Caco-2 (cell line): ENCODE measurements at regions not wholly inside any gene's neighbourhood (a gene's known extent, or its start where the extent isn't known, plus 50 kb on each side); places are given as distances from the start of the nearest gene placed in this dataset.
"Not testable (repeated sequence)": the region's sequence is repeated elsewhere in the genome, so short reads cannot be mapped to it uniquely, and the experiment has no call there.

Experiments used
- BruUV-seq: library from RNA; stranded (reverse); fragments of 400-500 nt; replicated peaks from 2 replicates; lab custom pipeline; 2021; lab: Mats Ljungman, UMichigan
- CTCF ChIA-PET: fragments of 300-600 bp; sonication (Branson Sonifier 250); formaldehyde crosslinking; loops from one replicate; lab custom pipeline; 2022; ENCODE audit warnings: antibody characterized with exemption; lab: Charles Lee
- POLR2A ChIA-PET: fragments of 300-600 bp; sonication (Branson Sonifier 250); formaldehyde crosslinking; loops from one replicate; lab custom pipeline; 2022; ENCODE audit warnings: antibody characterized with exemption; lab: Charles Lee
- DNase-seq, 2 experiments: peaks; one replicate each; pipeline versions ENCODE4 v3.0.0 to v3.0.0-alpha.2; 2020 to 2022
- H3K27me3 ChIP-seq: replicated peaks from 2 replicates; pipeline ENCODE4 v1.6.0; 2011; ENCODE audit warnings: low read length; ENCODE audit not compliant: control insufficient read depth, insufficient read depth
- H3K36me3 ChIP-seq: 2 replicates; pipeline ENCODE4 v1.5.1; 2011; ENCODE audit warnings: low read length; ENCODE audit not compliant: control insufficient read depth, insufficient read depth
- H3K4me1 ChIP-seq: fragments of 250-450 bp; sonication (Bioruptor Pico); 2 replicates; pipeline ENCODE4 v1.5.1; 2020; ENCODE audit warnings: mild to moderate bottlenecking
- H3K4me3 ChIP-seq: 2 replicates; pipeline ENCODE4 v1.5.1; 2011; ENCODE audit warnings: low read depth, mild to moderate bottlenecking, control low read depth, low read length
- H3K9me3 ChIP-seq: fragments of 250-450 bp; sonication (Bioruptor Pico); 2 replicates; pipeline ENCODE4 v1.5.1; 2020; ENCODE audit warnings: mild to moderate bottlenecking, moderate library complexity
- H3K27ac Mint-ChIP-seq: one replicate; pipeline ENCODE4 v1.8.0; 2022; ENCODE audit warnings: mixed read lengths; ENCODE audit not compliant: unreplicated experiment
- H3K27me3 Mint-ChIP-seq: one replicate; pipeline ENCODE4 v1.8.0; 2022; ENCODE audit warnings: mixed read lengths; ENCODE audit not compliant: insufficient read depth, unreplicated experiment
- H3K36me3 Mint-ChIP-seq: one replicate; pipeline ENCODE4 v1.8.0; 2022; ENCODE audit warnings: mild to moderate bottlenecking, mixed read lengths; ENCODE audit not compliant: insufficient read depth, unreplicated experiment
- H3K4me1 Mint-ChIP-seq: one replicate; pipeline ENCODE4 v1.8.0; 2022; ENCODE audit warnings: low read depth, mixed read lengths; ENCODE audit not compliant: unreplicated experiment
- H3K4me3 Mint-ChIP-seq: one replicate; pipeline ENCODE4 v1.8.0; 2022; ENCODE audit warnings: mild to moderate bottlenecking, moderate library complexity, mixed read lengths; ENCODE audit not compliant: unreplicated experiment
- H3K9me3 Mint-ChIP-seq: one replicate; pipeline ENCODE4 v1.8.0; 2022; ENCODE audit warnings: mixed read lengths; ENCODE audit not compliant: unreplicated experiment
- intact Hi-C: fragments of 100-400 bp; cut with micrococcal nuclease; formaldehyde crosslinking; loops from one replicate; pipeline ENCODE4 v1.10.0; 2022; ENCODE audit not compliant: unreplicated experiment
- TF ChIP-seq, protein P1 (sequence below), 2 experiments: fragments of 200-600 bp in 1 of 2; IDR thresholded peaks; 1 replicate in 1 of 2; 2 replicates in 1 of 2; pipeline versions ENCODE4 v1.5.1 to v1.8.0; 2011 to 2022; ENCODE audit warnings: antibody characterized with exemption in 1 of 2, control low read depth in 1 of 2, inconsistent platforms in 1 of 2, low read depth in 1 of 2, low read length in 1 of 2, mild to moderate bottlenecking in 1 of 2, moderate library complexity in 1 of 2; ENCODE audit not compliant: insufficient read depth in 1 of 2, severe bottlenecking in 1 of 2, unreplicated experiment in 1 of 2

DNA sequence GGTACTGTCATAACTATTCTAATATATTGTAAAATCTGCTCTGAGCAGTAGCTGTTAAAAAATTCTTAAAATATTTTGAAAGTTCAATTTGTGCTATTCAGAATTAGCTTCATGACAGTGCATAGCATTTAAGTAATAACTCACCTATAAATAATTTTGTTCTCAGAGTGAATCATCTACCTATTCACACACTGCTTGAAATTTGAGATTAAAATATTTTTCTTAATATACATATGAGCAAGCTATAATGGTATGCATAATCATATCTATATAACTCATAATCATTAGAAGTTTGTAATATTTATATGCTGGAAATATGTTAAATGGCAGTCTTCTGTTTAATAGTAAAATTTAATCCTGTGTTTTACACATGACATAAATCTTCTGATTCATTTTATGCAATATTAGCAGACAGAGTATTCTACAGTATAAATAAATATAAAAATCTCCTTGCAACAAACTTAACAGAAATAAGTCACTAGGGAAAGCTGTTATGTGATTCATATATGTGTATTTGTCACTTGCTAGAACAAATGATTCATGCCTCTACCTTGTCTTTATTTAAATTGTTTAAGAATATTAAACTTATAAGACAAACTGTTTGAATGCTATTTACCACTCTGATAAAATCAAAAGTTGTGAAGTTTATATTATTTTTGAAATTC lies 710.8 kb downstream of the PLOD2 start:
- Histone ChIP-seq H3K36me3 (no peaks in the 10 kb centered on the region), H3K4me3 (no peak overlapping the region), H3K4me1 (no peaks in the 10 kb centered on the region), H3K9me3 (no peaks in the 10 kb centered on the region), H3K27me3 (no peaks in the 10 kb centered on the region)
- ChIA-PET POLR2A (no interaction called here), CTCF (no interaction called here)
- no peak overlapping the region for H3K27ac Mint-ChIP-seq
- H3K4me3 Mint-ChIP-seq = no peak overlapping the region
- H3K9me3 Mint-ChIP-seq = no peaks in the 10 kb centered on the region
- H3K27me3 Mint-ChIP-seq = no peaks in the 10 kb centered on the region
- no peaks in the 10 kb centered on the region for H3K4me1 Mint-ChIP-seq
- TF ChIP-seq, protein P1, sequence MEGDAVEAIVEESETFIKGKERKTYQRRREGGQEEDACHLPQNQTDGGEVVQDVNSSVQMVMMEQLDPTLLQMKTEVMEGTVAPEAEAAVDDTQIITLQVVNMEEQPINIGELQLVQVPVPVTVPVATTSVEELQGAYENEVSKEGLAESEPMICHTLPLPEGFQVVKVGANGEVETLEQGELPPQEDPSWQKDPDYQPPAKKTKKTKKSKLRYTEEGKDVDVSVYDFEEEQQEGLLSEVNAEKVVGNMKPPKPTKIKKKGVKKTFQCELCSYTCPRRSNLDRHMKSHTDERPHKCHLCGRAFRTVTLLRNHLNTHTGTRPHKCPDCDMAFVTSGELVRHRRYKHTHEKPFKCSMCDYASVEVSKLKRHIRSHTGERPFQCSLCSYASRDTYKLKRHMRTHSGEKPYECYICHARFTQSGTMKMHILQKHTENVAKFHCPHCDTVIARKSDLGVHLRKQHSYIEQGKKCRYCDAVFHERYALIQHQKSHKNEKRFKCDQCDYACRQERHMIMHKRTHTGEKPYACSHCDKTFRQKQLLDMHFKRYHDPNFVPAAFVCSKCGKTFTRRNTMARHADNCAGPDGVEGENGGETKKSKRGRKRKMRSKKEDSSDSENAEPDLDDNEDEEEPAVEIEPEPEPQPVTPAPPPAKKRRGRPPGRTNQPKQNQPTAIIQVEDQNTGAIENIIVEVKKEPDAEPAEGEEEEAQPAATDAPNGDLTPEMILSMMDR (IDR thresholded peaks at IDR 0.05; ENCODE audit: insufficient read depth in 1 of 2, low read depth in 1 of 2, low read length in 1 of 2, severe bottlenecking in 1 of 2, unreplicated experiment in 1 of 2) = no peak
- intact Hi-C loops = no loop called here
- no peaks in the 10 kb centered on the region for H3K36me3 Mint-ChIP-seq
- DNase-seq = no peak
- BruUV-seq = no TSS peak

DNA sequence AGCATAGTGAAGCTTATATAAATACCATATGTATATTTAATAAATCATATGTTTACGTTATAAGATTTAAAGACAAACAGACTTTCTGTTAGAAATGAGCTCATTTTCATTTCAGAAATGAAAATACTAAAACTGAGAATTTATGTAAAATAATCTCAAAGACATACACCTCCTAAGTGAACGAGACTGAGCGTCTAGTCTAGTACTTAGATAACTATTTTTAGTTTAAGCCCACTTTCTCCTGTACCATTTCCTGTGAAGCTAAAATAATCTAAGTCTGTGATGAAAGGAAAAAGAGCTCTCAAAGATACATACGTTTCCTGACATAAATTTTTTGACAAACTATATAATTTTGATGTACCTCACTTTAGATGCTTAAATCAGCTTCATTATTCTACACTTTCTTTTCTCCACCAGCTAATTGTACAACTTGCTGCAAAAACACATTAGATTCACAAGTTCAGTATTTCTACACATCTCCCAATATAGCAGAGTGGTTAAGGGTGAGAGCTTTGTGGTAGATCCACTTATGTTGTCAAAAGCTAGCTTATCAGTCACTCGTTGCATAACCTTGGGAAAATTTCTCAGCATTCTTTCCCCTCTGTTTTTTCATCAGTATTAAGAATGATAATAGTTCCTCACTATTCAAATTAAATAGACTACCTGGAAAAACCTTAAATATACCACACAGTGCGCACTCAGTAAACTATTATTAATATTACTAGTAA lies 703.0 kb downstream of the PLOD2 start:
- no peaks in the 10 kb centered on the region for H3K27me3 Mint-ChIP-seq
- CTCF ChIA-PET = no interaction called here
- H3K4me1 ChIP-seq = no peaks in the 10 kb centered on the region
- TF ChIP-seq, protein P1 (IDR thresholded peaks at IDR 0.05; ENCODE audit: insufficient read depth in 1 of 2, low read depth in 1 of 2, low read length in 1 of 2, severe bottlenecking in 1 of 2, unreplicated experiment in 1 of 2) = no peak
- no peak overlapping the region for H3K4me3 ChIP-seq
- intact Hi-C loops = no loop called here
- H3K36me3 Mint-ChIP-seq = no peaks in the 10 kb centered on the region
- no peaks in the 10 kb centered on the region for H3K27me3 ChIP-seq
- H3K4me3 Mint-ChIP-seq = no peak overlapping the region
- no peaks in the 10 kb centered on the region for H3K9me3 Mint-ChIP-seq
- no TSS peak for BruUV-seq
- no peaks in the 10 kb centered on the region for H3K36me3 ChIP-seq
- no peaks in the 10 kb centered on the region for H3K4me1 Mint-ChIP-seq
- no peak overlapping the region for H3K27ac Mint-ChIP-seq
- H3K9me3 ChIP-seq = no peaks in the 10 kb centered on the region
- POLR2A ChIA-PET = no interaction called here
- DNase-seq = no peak

DNA sequence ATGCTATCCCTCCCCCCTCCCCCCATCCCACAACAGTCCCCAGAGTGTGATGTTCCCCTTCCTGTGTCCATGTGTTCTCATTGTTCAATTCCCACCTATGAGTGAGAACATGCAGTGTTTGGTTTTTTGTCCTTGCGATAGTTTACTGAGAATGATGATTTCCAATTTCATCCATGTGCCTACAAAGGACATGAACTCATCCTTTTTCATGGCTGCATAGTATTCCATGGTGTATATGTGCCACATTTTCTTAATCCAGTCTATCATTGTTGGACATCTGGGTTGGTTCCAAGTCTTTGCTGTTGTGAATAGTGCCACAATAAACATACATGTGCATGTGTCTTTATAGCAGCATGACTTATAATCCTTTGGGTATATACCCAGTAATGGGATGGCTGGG lies 701.3 kb downstream of the PLOD2 start:
- H3K9me3 Mint-ChIP-seq, H3K27ac Mint-ChIP-seq, H3K4me1 ChIP-seq, BruUV-seq, H3K36me3 Mint-ChIP-seq, H3K4me3 ChIP-seq, H3K4me1 Mint-ChIP-seq, H3K9me3 ChIP-seq, POLR2A ChIA-PET, DNase-seq, H3K4me3 Mint-ChIP-seq, H3K27me3 Mint-ChIP-seq, H3K27me3 ChIP-seq, H3K36me3 ChIP-seq, CTCF ChIA-PET, intact Hi-C loops: not testable (repeated sequence)
